ENCODE measurements at regions not wholly inside any gene's neighbourhood (a gene's known extent, or its start where the extent isn't known, plus 50 kb on each side); places are given as distances from the start of the nearest gene placed in this dataset.

DNA sequence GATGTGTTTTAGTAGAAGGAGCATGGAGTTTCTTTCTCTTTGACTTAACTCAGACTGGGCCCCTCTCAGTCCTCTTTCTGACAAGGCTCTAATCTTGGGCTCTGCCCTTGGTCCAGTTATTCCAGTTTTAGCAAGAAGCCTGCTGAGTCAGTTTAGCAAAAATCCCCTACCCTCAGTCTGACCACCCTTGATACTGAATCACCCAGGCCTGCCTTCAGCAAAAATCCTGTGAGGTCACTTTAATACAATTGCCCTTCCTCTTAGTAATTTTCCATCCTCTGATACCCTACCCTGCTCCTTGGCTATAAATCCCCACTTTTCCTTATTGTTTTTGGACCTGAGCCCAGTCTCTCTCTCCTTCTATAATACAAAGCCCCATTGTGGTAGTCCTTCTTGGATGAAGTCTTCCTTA lies 326.7 kb upstream of the NOX3 start (continued):
- TF ChIP-seq, protein P1, sequence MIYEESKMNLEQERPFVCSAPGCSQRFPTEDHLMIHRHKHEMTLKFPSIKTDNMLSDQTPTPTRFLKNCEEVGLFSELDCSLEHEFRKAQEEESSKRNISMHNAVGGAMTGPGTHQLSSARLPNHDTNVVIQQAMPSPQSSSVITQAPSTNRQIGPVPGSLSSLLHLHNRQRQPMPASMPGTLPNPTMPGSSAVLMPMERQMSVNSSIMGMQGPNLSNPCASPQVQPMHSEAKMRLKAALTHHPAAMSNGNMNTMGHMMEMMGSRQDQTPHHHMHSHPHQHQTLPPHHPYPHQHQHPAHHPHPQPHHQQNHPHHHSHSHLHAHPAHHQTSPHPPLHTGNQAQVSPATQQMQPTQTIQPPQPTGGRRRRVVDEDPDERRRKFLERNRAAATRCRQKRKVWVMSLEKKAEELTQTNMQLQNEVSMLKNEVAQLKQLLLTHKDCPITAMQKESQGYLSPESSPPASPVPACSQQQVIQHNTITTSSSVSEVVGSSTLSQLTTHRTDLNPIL (CRISPR knock-in tag; IDR thresholded peaks at IDR 0.05; ENCODE audit: low read depth), result peak; percentile 15; the same call in 1 of the 2 replicates
- no peak for TF ChIP-seq ESRRG (CRISPR knock-in tag; IDR thresholded peaks at IDR 0.05)
- TF ChIP-seq ZNF70 (CRISPR knock-in tag; IDR thresholded peaks at IDR 0.05), result no peak
- TF ChIP-seq, protein P2, sequence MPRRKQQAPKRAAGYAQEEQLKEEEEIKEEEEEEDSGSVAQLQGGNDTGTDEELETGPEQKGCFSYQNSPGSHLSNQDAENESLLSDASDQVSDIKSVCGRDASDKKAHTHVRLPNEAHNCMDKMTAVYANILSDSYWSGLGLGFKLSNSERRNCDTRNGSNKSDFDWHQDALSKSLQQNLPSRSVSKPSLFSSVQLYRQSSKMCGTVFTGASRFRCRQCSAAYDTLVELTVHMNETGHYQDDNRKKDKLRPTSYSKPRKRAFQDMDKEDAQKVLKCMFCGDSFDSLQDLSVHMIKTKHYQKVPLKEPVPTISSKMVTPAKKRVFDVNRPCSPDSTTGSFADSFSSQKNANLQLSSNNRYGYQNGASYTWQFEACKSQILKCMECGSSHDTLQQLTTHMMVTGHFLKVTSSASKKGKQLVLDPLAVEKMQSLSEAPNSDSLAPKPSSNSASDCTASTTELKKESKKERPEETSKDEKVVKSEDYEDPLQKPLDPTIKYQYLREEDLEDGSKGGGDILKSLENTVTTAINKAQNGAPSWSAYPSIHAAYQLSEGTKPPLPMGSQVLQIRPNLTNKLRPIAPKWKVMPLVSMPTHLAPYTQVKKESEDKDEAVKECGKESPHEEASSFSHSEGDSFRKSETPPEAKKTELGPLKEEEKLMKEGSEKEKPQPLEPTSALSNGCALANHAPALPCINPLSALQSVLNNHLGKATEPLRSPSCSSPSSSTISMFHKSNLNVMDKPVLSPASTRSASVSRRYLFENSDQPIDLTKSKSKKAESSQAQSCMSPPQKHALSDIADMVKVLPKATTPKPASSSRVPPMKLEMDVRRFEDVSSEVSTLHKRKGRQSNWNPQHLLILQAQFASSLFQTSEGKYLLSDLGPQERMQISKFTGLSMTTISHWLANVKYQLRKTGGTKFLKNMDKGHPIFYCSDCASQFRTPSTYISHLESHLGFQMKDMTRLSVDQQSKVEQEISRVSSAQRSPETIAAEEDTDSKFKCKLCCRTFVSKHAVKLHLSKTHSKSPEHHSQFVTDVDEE (CRISPR knock-in tag; IDR thresholded peaks at IDR 0.05), result no peak
- TF ChIP-seq GLIS3 (CRISPR knock-in tag; IDR thresholded peaks at IDR 0.05), result no peak
- TF ChIP-seq, protein P3, sequence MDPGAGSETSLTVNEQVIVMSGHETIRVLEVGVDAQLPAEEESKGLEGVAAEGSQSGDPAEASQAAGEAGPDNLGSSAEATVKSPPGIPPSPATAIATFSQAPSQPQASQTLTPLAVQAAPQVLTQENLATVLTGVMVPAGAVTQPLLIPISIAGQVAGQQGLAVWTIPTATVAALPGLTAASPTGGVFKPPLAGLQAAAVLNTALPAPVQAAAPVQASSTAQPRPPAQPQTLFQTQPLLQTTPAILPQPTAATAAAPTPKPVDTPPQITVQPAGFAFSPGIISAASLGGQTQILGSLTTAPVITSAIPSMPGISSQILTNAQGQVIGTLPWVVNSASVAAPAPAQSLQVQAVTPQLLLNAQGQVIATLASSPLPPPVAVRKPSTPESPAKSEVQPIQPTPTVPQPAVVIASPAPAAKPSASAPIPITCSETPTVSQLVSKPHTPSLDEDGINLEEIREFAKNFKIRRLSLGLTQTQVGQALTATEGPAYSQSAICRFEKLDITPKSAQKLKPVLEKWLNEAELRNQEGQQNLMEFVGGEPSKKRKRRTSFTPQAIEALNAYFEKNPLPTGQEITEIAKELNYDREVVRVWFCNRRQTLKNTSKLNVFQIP (CRISPR knock-in tag; IDR thresholded peaks at IDR 0.05; ENCODE audit: borderline replicate concordance, low read depth), result no peak

DNA sequence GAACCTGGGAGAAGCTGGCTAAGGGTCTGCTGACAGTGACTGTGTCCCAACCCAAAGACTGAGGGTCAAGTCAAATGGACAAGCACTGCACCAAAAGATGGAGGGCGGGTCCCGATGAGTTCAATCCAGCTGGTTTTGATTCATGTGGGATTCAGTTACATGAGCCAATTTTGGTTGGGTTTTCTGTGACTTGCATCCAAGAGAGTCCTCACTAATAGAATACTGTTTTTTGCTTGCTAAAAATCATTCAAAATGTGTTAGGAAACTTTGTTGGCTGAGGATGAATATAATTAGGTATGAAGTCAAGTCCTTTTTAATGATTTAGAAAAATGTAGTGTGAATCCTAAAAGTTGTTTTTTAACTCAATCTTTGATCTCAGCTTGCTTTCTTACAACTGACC lies 323.8 kb upstream of the NOX3 start:
- TF ChIP-seq ZNF8 (CRISPR knock-in tag; IDR thresholded peaks at IDR 0.05) (no peak), ZC3H10 (CRISPR knock-in tag; IDR thresholded peaks at IDR 0.05) (no peak), TCF4 (CRISPR knock-in tag; IDR thresholded peaks at IDR 0.05; ENCODE audit: borderline replicate concordance) (no peak), ESRRG (CRISPR knock-in tag; IDR thresholded peaks at IDR 0.05) (no peak), OSR1 (CRISPR knock-in tag; IDR thresholded peaks at IDR 0.05) (no peak), ZNF70 (CRISPR knock-in tag; IDR thresholded peaks at IDR 0.05) (no peak), CSDC2 (CRISPR knock-in tag; IDR thresholded peaks at IDR 0.05) (no peak), GLIS3 (CRISPR knock-in tag; IDR thresholded peaks at IDR 0.05) (no peak), RARB (CRISPR knock-in tag; IDR thresholded peaks at IDR 0.05) (no peak)
- TF ChIP-seq, protein P4, sequence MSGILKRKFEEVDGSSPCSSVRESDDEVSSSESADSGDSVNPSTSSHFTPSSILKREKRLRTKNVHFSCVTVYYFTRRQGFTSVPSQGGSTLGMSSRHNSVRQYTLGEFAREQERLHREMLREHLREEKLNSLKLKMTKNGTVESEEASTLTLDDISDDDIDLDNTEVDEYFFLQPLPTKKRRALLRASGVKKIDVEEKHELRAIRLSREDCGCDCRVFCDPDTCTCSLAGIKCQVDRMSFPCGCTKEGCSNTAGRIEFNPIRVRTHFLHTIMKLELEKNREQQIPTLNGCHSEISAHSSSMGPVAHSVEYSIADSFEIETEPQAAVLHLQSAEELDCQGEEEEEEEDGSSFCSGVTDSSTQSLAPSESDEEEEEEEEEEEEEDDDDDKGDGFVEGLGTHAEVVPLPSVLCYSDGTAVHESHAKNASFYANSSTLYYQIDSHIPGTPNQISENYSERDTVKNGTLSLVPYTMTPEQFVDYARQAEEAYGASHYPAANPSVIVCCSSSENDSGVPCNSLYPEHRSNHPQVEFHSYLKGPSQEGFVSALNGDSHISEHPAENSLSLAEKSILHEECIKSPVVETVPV (CRISPR knock-in tag; IDR thresholded peaks at IDR 0.05), result no peak
- no peak for ATAC-seq

DNA sequence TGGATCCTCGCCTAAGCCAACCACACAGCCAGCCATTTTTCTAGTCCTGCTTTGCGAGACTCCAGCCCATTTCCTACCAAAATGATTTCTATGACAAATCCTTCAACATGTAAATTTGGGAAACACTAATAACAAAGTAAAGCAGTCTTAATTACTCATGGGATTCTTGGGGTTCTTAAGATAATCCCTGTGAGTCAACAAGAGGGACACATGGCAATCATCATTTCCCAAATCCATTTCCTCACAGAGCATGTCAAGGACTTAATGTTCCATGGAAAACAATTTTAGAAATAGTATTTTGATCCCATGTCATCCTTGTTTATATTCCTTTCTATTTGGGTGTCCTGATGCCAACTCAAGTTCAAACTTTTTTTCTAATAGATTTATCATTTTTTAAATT lies 322.7 kb upstream of the NOX3 start:
- TF ChIP-seq ZNF8 (CRISPR knock-in tag; IDR thresholded peaks at IDR 0.05), result no peak
- no peak for ATAC-seq

DNA sequence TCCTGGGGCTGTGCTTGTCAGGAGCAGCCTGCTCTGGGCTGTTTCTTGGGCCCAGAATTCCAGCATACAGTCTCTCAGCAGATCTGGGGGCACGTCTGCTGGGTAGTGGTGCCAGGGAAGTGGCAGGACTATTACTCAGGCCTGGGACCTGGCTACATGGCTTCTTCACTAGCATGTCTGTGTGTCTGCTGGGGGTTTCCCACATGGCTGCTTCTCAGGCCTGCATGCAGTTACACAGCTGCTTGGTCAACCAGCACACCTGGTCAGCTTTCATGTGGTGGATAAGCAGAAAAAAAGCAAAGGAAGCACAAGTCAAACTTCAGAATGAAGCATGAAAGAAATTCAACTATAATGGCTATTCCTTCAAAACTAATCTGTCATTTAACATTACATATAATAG lies 316.2 kb upstream of the NOX3 start:
- no peak for ATAC-seq
- TF ChIP-seq RARB (CRISPR knock-in tag; IDR thresholded peaks at IDR 0.05) (no peak), ZFP30 (CRISPR knock-in tag; IDR thresholded peaks at IDR 0.05) (no peak), ARNTL (CRISPR knock-in tag; IDR thresholded peaks at IDR 0.05; ENCODE audit: borderline replicate concordance, low read depth) (no peak), PPARA (CRISPR knock-in tag; IDR thresholded peaks at IDR 0.05; ENCODE audit: borderline replicate concordance) (no peak), GLIS3 (CRISPR knock-in tag; IDR thresholded peaks at IDR 0.05) (no peak), TOX (CRISPR knock-in tag; IDR thresholded peaks at IDR 0.05; ENCODE audit: borderline replicate concordance) (no peak), CSDC2 (CRISPR knock-in tag; IDR thresholded peaks at IDR 0.05) (no peak), ZNF565 (CRISPR knock-in tag; conservative IDR thresholded peaks at IDR 0.05; ENCODE audit: low read depth) (no peak), SNAI2 (CRISPR knock-in tag; IDR thresholded peaks at IDR 0.05) (no peak), BACH2 (CRISPR knock-in tag; IDR thresholded peaks at IDR 0.05; ENCODE audit: borderline replicate concordance) (no peak), OSR1 (CRISPR knock-in tag; IDR thresholded peaks at IDR 0.05) (no peak)
- TF ChIP-seq, protein P4 (CRISPR knock-in tag; IDR thresholded peaks at IDR 0.05), result no peak
